ENCODE measurements at regions not wholly inside any gene's neighbourhood (a gene's known extent, or its start where the extent isn't known, plus 50 kb on each side); places are given as distances from the start of the nearest gene placed in this dataset.

GRCh38 chr1:118364882-118365281, 179.9 kb upstream of the SPAG17 start:
- Histone ChIP-seq H3K4me3 (ENCODE audit: low read length, poor library complexity, severe bottlenecking) (no peak overlapping the region), H4K20me1 (ENCODE audit: insufficient read depth, low read length, poor library complexity, severe bottlenecking) (no peaks in the 10 kb centered on the region), H3K9me2 (replicated peaks; ENCODE audit: low read depth, low read length) (no peaks in the 10 kb centered on the region), H3K79me2 (ENCODE audit: insufficient read depth, low read length) (no peaks in the 10 kb centered on the region), H3K9ac (ENCODE audit: low read depth, low read length, poor library complexity, severe bottlenecking) (no peak overlapping the region), H3K36me3 (ENCODE audit: insufficient read depth, low read length) (no peaks in the 10 kb centered on the region), H3K4me2 (ENCODE audit: low read depth, low read length, poor library complexity, severe bottlenecking) (no peak overlapping the region), H3K9me3 (ENCODE audit: insufficient read depth, low read depth, low read length) (no peaks in the 10 kb centered on the region), H3K27me3 (ENCODE audit: insufficient read depth, low read length, poor library complexity, severe bottlenecking) (no peaks in the 10 kb centered on the region), H2AFZ (ENCODE audit: low read length) (no peak overlapping the region), H3K4me1 (ENCODE audit: insufficient read depth, low read length, poor library complexity, severe bottlenecking) (no peaks in the 10 kb centered on the region), H3F3A (ENCODE audit: low read depth) (no peaks in the 10 kb centered on the region)
- TF ChIP-seq, protein P1, sequence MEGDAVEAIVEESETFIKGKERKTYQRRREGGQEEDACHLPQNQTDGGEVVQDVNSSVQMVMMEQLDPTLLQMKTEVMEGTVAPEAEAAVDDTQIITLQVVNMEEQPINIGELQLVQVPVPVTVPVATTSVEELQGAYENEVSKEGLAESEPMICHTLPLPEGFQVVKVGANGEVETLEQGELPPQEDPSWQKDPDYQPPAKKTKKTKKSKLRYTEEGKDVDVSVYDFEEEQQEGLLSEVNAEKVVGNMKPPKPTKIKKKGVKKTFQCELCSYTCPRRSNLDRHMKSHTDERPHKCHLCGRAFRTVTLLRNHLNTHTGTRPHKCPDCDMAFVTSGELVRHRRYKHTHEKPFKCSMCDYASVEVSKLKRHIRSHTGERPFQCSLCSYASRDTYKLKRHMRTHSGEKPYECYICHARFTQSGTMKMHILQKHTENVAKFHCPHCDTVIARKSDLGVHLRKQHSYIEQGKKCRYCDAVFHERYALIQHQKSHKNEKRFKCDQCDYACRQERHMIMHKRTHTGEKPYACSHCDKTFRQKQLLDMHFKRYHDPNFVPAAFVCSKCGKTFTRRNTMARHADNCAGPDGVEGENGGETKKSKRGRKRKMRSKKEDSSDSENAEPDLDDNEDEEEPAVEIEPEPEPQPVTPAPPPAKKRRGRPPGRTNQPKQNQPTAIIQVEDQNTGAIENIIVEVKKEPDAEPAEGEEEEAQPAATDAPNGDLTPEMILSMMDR (conservative IDR thresholded peaks at IDR 0.05; ENCODE audit: low read length), result no peak
- no peak for TF ChIP-seq EZH2phosphoT487 (IDR thresholded peaks at IDR 0.05; ENCODE audit: borderline replicate concordance)

DNA sequence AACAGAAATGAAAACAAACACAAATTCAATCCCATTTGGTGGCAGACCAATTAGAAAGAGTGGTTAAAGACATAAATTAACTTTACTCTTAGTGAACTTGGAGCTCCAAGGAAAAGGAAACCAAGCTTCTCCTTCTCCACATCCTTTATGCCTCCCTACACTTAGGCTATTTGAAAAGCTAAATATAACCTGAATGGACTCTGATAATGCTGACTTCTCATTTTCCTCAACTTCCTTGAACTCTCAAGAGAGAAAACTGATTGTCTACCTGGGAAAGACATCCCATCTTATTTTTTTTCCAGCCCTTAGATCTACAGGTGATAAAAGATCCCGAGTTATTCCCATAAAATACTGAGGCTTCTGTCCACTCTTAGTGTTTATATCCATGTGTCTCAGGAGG, 178.4 kb upstream of the SPAG17 start:
- H3K4me3 ChIP-seq (ENCODE audit: low read length, poor library complexity, severe bottlenecking), result no peak overlapping the region
- H4K20me1 ChIP-seq (ENCODE audit: insufficient read depth, low read length, poor library complexity, severe bottlenecking), result no peaks in the 10 kb centered on the region
- no peak overlapping the region for H3K9ac ChIP-seq (ENCODE audit: low read depth, low read length, poor library complexity, severe bottlenecking)
- no peaks in the 10 kb centered on the region for H3F3A ChIP-seq (ENCODE audit: low read depth)
- H3K79me2 ChIP-seq (ENCODE audit: insufficient read depth, low read length), result no peaks in the 10 kb centered on the region
- H2AFZ ChIP-seq (ENCODE audit: low read length), result no peak overlapping the region
- no peaks in the 10 kb centered on the region for H3K27me3 ChIP-seq (ENCODE audit: insufficient read depth, low read length, poor library complexity, severe bottlenecking)
- H3K9me3 ChIP-seq (ENCODE audit: insufficient read depth, low read depth, low read length), result no peaks in the 10 kb centered on the region
- H3K9me2 ChIP-seq (replicated peaks; ENCODE audit: low read depth, low read length), result no peaks in the 10 kb centered on the region
- TF ChIP-seq EZH2phosphoT487 (IDR thresholded peaks at IDR 0.05; ENCODE audit: borderline replicate concordance), result no peak
- TF ChIP-seq, protein P1 (conservative IDR thresholded peaks at IDR 0.05; ENCODE audit: low read length), result no peak
- H3K4me1 ChIP-seq (ENCODE audit: insufficient read depth, low read length, poor library complexity, severe bottlenecking), result no peaks in the 10 kb centered on the region
- H3K36me3 ChIP-seq (ENCODE audit: insufficient read depth, low read length), result no peaks in the 10 kb centered on the region
- H3K4me2 ChIP-seq (ENCODE audit: low read depth, low read length, poor library complexity, severe bottlenecking), result no peak overlapping the region

DNA sequence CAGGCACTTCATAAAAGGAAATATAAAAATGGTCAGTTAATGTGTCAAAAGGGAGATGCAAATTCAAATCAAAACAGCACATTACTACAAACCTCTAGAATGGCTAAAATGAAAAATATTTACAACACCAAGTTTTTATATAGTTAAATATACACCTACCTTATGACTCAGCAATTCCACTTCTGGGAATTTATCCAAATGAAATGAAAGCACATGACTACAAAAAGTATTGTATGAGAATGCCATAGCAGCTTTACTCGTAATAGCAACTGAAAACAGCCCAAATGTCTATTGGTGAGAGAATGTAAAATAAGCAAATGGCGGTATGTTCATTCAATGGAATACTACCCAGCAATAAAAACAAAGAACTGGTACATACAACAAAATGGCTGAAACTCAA, 175.8 kb upstream of the SPAG17 start:
- H3F3A ChIP-seq (ENCODE audit: low read depth), result no peaks in the 10 kb centered on the region
- H3K27me3 ChIP-seq (ENCODE audit: insufficient read depth, low read length, poor library complexity, severe bottlenecking), result no peaks in the 10 kb centered on the region
- no peak overlapping the region for H3K4me2 ChIP-seq (ENCODE audit: low read depth, low read length, poor library complexity, severe bottlenecking)
- H3K79me2 ChIP-seq (ENCODE audit: insufficient read depth, low read length), result no peaks in the 10 kb centered on the region
- no peak overlapping the region for H3K9ac ChIP-seq (ENCODE audit: low read depth, low read length, poor library complexity, severe bottlenecking)
- H3K4me3 ChIP-seq (ENCODE audit: low read length, poor library complexity, severe bottlenecking), result no peak overlapping the region
- no peaks in the 10 kb centered on the region for H4K20me1 ChIP-seq (ENCODE audit: insufficient read depth, low read length, poor library complexity, severe bottlenecking)
- no peaks in the 10 kb centered on the region for H3K9me2 ChIP-seq (replicated peaks; ENCODE audit: low read depth, low read length)
- no peak overlapping the region for H2AFZ ChIP-seq (ENCODE audit: low read length)
- H3K9me3 ChIP-seq (ENCODE audit: insufficient read depth, low read depth, low read length), result no peaks in the 10 kb centered on the region
- TF ChIP-seq EZH2phosphoT487 (IDR thresholded peaks at IDR 0.05; ENCODE audit: borderline replicate concordance), result no peak
- TF ChIP-seq, protein P1 (conservative IDR thresholded peaks at IDR 0.05; ENCODE audit: low read length), result no peak
- H3K36me3 ChIP-seq (ENCODE audit: insufficient read depth, low read length), result no peaks in the 10 kb centered on the region
- H3K4me1 ChIP-seq (ENCODE audit: insufficient read depth, low read length, poor library complexity, severe bottlenecking), result no peaks in the 10 kb centered on the region

Measured in Loucy (cell line).